Stimulated activated memory B cell treated with anti-CD40 and anti-IgM and Interleukin-4, amounts not matched to agents 10 μg/mL and 1 μg/mL and 100 μg/mL, for 72 hours (primary cell): ENCODE measurements at regions not wholly inside any gene's neighbourhood (a gene's known extent, or its start where the extent isn't known, plus 50 kb on each side); places are given as distances from the start of the nearest gene placed in this dataset.

Experiments used
- ATAC-seq: fragments of 150-1000 bp; cut with Tn5 transposase; 2 replicates; pipeline ENCODE4 v1.10.0; 2021
- H3K27ac Mint-ChIP-seq: one replicate; pipeline ENCODE4 v1.8.0; 2022; ENCODE audit warnings: mild to moderate bottlenecking, mixed read lengths
- H3K27me3 Mint-ChIP-seq: one replicate; pipeline ENCODE4 v1.8.0; 2022; ENCODE audit warnings: mixed read lengths
- H3K36me3 Mint-ChIP-seq: one replicate; pipeline ENCODE4 v1.8.0; 2022; ENCODE audit warnings: mixed read lengths
- H3K4me1 Mint-ChIP-seq: one replicate; pipeline ENCODE4 v1.8.0; 2022; ENCODE audit warnings: mixed read lengths
- H3K4me3 Mint-ChIP-seq: one replicate; pipeline ENCODE4 v1.8.0; 2022; ENCODE audit warnings: mild to moderate bottlenecking, moderate library complexity, mixed read lengths
- H3K9me3 Mint-ChIP-seq: one replicate; pipeline ENCODE4 v1.8.0; 2022; ENCODE audit warnings: mixed read lengths

- Mint-ChIP-seq H3K9me3 (peaks cover 4% of the 10 kb centered on the region), H3K4me1 (peaks cover 7% of the 10 kb centered on the region), H3K4me3 (no peak overlapping the region), H3K27ac (no peak overlapping the region), H3K36me3 (no peaks in the 10 kb centered on the region), H3K27me3 (peaks cover 94% of the 10 kb centered on the region)
- ATAC-seq = no peak
Measured at GRCh38 chr17:79290726-79291125, 216.1 kb downstream of the ENGASE start.

- peaks cover 7% of the 10 kb centered on the region for H3K4me1 Mint-ChIP-seq
- H3K9me3 Mint-ChIP-seq = peaks cover 4% of the 10 kb centered on the region
- H3K36me3 Mint-ChIP-seq = no peaks in the 10 kb centered on the region
- H3K4me3 Mint-ChIP-seq = no peak overlapping the region
- H3K27me3 Mint-ChIP-seq = peaks cover 83% of the 10 kb centered on the region
- H3K27ac Mint-ChIP-seq = no peak overlapping the region
- no peak for ATAC-seq
Measured at GRCh38 chr17:79288950-79289349, 214.3 kb downstream of the ENGASE start.

GRCh38 chr17:79286440-79286839 is 211.8 kb downstream of the ENGASE start:
- peaks cover 7% of the 10 kb centered on the region for H3K4me1 Mint-ChIP-seq
- H3K27me3 Mint-ChIP-seq = peaks cover 73% of the 10 kb centered on the region
- H3K9me3 Mint-ChIP-seq = no peaks in the 10 kb centered on the region
- H3K4me3 Mint-ChIP-seq = no peak overlapping the region
- no peak for ATAC-seq
- H3K36me3 Mint-ChIP-seq = no peaks in the 10 kb centered on the region
- no peak overlapping the region for H3K27ac Mint-ChIP-seq

GRCh38 chr17:79285973-79286372 is 211.3 kb downstream of the ENGASE start:
- H3K36me3 Mint-ChIP-seq = no peaks in the 10 kb centered on the region
- no peak overlapping the region for H3K27ac Mint-ChIP-seq

GRCh38 chr17:79282294-79282693 is 207.7 kb downstream of the ENGASE start:
- no peaks in the 10 kb centered on the region for H3K36me3 Mint-ChIP-seq
- peaks cover 34% of the 10 kb centered on the region for H3K27me3 Mint-ChIP-seq
- H3K27ac Mint-ChIP-seq = no peak overlapping the region
- no peak for ATAC-seq
- H3K4me3 Mint-ChIP-seq = no peak overlapping the region
- H3K4me1 Mint-ChIP-seq = no peaks in the 10 kb centered on the region
- H3K9me3 Mint-ChIP-seq = no peaks in the 10 kb centered on the region

More at GRCh38 chr17:79285973-79286372, 211.3 kb downstream of the ENGASE start:
- Mint-ChIP-seq H3K4me3 (no peak overlapping the region), H3K27me3 (peaks cover 71% of the 10 kb centered on the region), H3K4me1 (peaks cover 7% of the 10 kb centered on the region), H3K9me3 (no peaks in the 10 kb centered on the region)
- ATAC-seq = no peak

- Mint-ChIP-seq H3K9me3 (no peaks in the 10 kb centered on the region), H3K36me3 (no peaks in the 10 kb centered on the region), H3K4me3 (no peak overlapping the region), H3K4me1 (no peaks in the 10 kb centered on the region), H3K27ac (no peak overlapping the region), H3K27me3 (peaks cover 29% of the 10 kb centered on the region)
- ATAC-seq = no peak
Measured at GRCh38 chr17:79281803-79282202, 207.2 kb downstream of the ENGASE start.

- Mint-ChIP-seq H3K27ac (no peak overlapping the region), H3K4me3 (no peak overlapping the region)
- ATAC-seq = no peak
Measured at GRCh38 chr17:79280866-79281572, 206.4 kb downstream of the ENGASE start.

GRCh38 chr17:79280010-79280409 is 205.4 kb downstream of the ENGASE start:
- no peak overlapping the region for H3K4me3 Mint-ChIP-seq
- ATAC-seq = no peak
- no peak overlapping the region for H3K27ac Mint-ChIP-seq
- no peaks in the 10 kb centered on the region for H3K9me3 Mint-ChIP-seq
- no peaks in the 10 kb centered on the region for H3K36me3 Mint-ChIP-seq
- H3K27me3 Mint-ChIP-seq = peaks cover 28% of the 10 kb centered on the region
- H3K4me1 Mint-ChIP-seq = peaks cover 6% of the 10 kb centered on the region

More at GRCh38 chr17:79280866-79281572, 206.4 kb downstream of the ENGASE start:
- Mint-ChIP-seq H3K4me1 (no peaks in the 10 kb centered on the region), H3K27me3 (peaks cover 21% of the 10 kb centered on the region), H3K9me3 (no peaks in the 10 kb centered on the region), H3K36me3 (no peaks in the 10 kb centered on the region)

- no peak for ATAC-seq
- H3K4me3 Mint-ChIP-seq = no peak overlapping the region
- H3K4me1 Mint-ChIP-seq = peaks cover 8% of the 10 kb centered on the region
- H3K9me3 Mint-ChIP-seq = no peaks in the 10 kb centered on the region
- peaks cover 31% of the 10 kb centered on the region for H3K27me3 Mint-ChIP-seq
- no peaks in the 10 kb centered on the region for H3K36me3 Mint-ChIP-seq
- H3K27ac Mint-ChIP-seq = no peak overlapping the region
Measured at GRCh38 chr17:79279320-79279719, 204.7 kb downstream of the ENGASE start.

- peaks cover 45% of the 10 kb centered on the region for H3K27me3 Mint-ChIP-seq
- no peak overlapping the region for H3K27ac Mint-ChIP-seq
- no peak for ATAC-seq
- H3K36me3 Mint-ChIP-seq = no peaks in the 10 kb centered on the region
- no peaks in the 10 kb centered on the region for H3K9me3 Mint-ChIP-seq
- no peak overlapping the region for H3K4me3 Mint-ChIP-seq
- peaks cover 8% of the 10 kb centered on the region for H3K4me1 Mint-ChIP-seq
Measured at GRCh38 chr17:79276821-79277220, 202.2 kb downstream of the ENGASE start.

- Mint-ChIP-seq H3K4me1 (peaks cover 8% of the 10 kb centered on the region), H3K4me3 (no peak overlapping the region), H3K27ac (no peak overlapping the region), H3K9me3 (no peaks in the 10 kb centered on the region), H3K36me3 (no peaks in the 10 kb centered on the region), H3K27me3 (peaks cover 69% of the 10 kb centered on the region)
- no peak for ATAC-seq
Measured at GRCh38 chr17:79273660-79274059, 199.0 kb downstream of the ENGASE start.

- no peak overlapping the region for H3K27ac Mint-ChIP-seq
- H3K4me1 Mint-ChIP-seq = peaks cover 8% of the 10 kb centered on the region
- H3K4me3 Mint-ChIP-seq = no peak overlapping the region
- no peaks in the 10 kb centered on the region for H3K9me3 Mint-ChIP-seq
- H3K36me3 Mint-ChIP-seq = no peaks in the 10 kb centered on the region
- ATAC-seq = no peak
- peaks cover 79% of the 10 kb centered on the region for H3K27me3 Mint-ChIP-seq
Measured at GRCh38 chr17:79272666-79273219, 198.1 kb downstream of the ENGASE start.

- ATAC-seq = no peak
- Mint-ChIP-seq H3K27me3 (peaks cover 84% of the 10 kb centered on the region), H3K36me3 (no peaks in the 10 kb centered on the region), H3K27ac (no peak overlapping the region), H3K4me1 (peaks cover 8% of the 10 kb centered on the region), H3K4me3 (no peak overlapping the region), H3K9me3 (no peaks in the 10 kb centered on the region)
Measured at GRCh38 chr17:79272220-79272619, 197.6 kb downstream of the ENGASE start.

GRCh38 chr17:79269620-79270019 is 195.0 kb downstream of the ENGASE start:
- Mint-ChIP-seq H3K27ac (no peak overlapping the region), H3K27me3 (peaks cover 82% of the 10 kb centered on the region), H3K4me1 (no peaks in the 10 kb centered on the region), H3K4me3 (no peak overlapping the region), H3K36me3 (no peaks in the 10 kb centered on the region), H3K9me3 (no peaks in the 10 kb centered on the region)
- no peak for ATAC-seq

- Mint-ChIP-seq H3K27me3 (peaks cover 56% of the 10 kb centered on the region), H3K36me3 (no peaks in the 10 kb centered on the region), H3K9me3 (no peaks in the 10 kb centered on the region), H3K4me1 (no peaks in the 10 kb centered on the region), H3K27ac (no peak overlapping the region), H3K4me3 (no peak overlapping the region)
- no peak for ATAC-seq
Measured at GRCh38 chr17:79263191-79263590, 188.6 kb downstream of the ENGASE start.

GRCh38 chr17:79262624-79263023 is 188.0 kb downstream of the ENGASE start:
- H3K4me3 Mint-ChIP-seq = no peak overlapping the region
- H3K4me1 Mint-ChIP-seq = no peaks in the 10 kb centered on the region
- H3K27ac Mint-ChIP-seq = no peak overlapping the region
- no peaks in the 10 kb centered on the region for H3K9me3 Mint-ChIP-seq
- no peaks in the 10 kb centered on the region for H3K36me3 Mint-ChIP-seq
- H3K27me3 Mint-ChIP-seq = peaks cover 55% of the 10 kb centered on the region
- no peak for ATAC-seq
